Endothelial cell of umbilical vein (primary cell): ENCODE measurements at regions not wholly inside any gene's neighbourhood (a gene's known extent, or its start where the extent isn't known, plus 50 kb on each side); places are given as distances from the start of the nearest gene placed in this dataset.

Source experiments
- BruUV-seq: library from RNA; stranded (reverse); fragments of 400-500 nt; replicated peaks from 2 replicates; lab custom pipeline; 2021; lab: Mats Ljungman, UMichigan
- CTCF ChIA-PET: fragments of 300-600, 350-600 bp; sonication (Branson Sonifier 250); formaldehyde crosslinking; loops from one replicate; lab custom pipeline; 2021; ENCODE audit warnings: antibody characterized with exemption, inconsistent platforms; lab: Charles Lee
- POLR2A ChIA-PET: fragments of 300-600, 350-600 bp; sonication (Branson Sonifier 250); formaldehyde crosslinking; loops from one replicate; lab custom pipeline; 2021; ENCODE audit warnings: antibody characterized with exemption, inconsistent platforms; lab: Charles Lee
- DNase-seq: peaks from one replicate; pipeline ENCODE4 v3.0.0-alpha.2; 2011; ENCODE audit warnings: low read depth, low spot score
- FAIRE-seq: peaks from 2 replicates; lab custom pipeline; 2011; peaks lifted over from hg19 to GRCh38; lab: Jason Lieb, UNC
- H2AFZ ChIP-seq: 2 replicates; pipeline ENCODE4 v1.6.0; 2012; ENCODE audit warnings: low read depth, low read length, control low read depth, inconsistent platforms
- H3K27ac ChIP-seq: 2 replicates; pipeline ENCODE4 v1.5.1; 2011; ENCODE audit warnings: low read depth, mild to moderate bottlenecking, control low read depth, low read length, moderate library complexity; ENCODE audit not compliant: insufficient read depth
- H3K27me3 ChIP-seq, 2 experiments: 2 replicates each; pipeline versions ENCODE4 v1.6.0 to v1.6.1; 2011; ENCODE audit warnings: low read length in 2 of 2, mixed read lengths in 1 of 2; ENCODE audit not compliant: control insufficient read depth in 2 of 2, insufficient read depth in 2 of 2
- H3K36me3 ChIP-seq, 2 experiments: 2 replicates in 1 of 2; 3 replicates in 1 of 2; pipeline ENCODE4 v1.5.1; 2011; ENCODE audit warnings: low read length in 2 of 2, mild to moderate bottlenecking in 1 of 2, moderate library complexity in 1 of 2; ENCODE audit not compliant: control insufficient read depth in 2 of 2, insufficient read depth in 2 of 2; ENCODE audit errors: extremely low read depth in 1 of 2
- H3K4me1 ChIP-seq: 3 replicates; pipeline ENCODE4 v1.5.1; 2011; ENCODE audit warnings: mild to moderate bottlenecking, low read length; ENCODE audit not compliant: control insufficient read depth, insufficient read depth; ENCODE audit errors: extremely low read depth
- H3K4me2 ChIP-seq: 2 replicates; pipeline ENCODE4 v1.6.1; 2011; ENCODE audit warnings: low read length, control low read depth, mixed read lengths; ENCODE audit not compliant: insufficient read depth
- H3K4me3 ChIP-seq, 3 experiments: fragments of 200-600 bp in 1 of 3; sonication (generic), shearing (Covaris generic) in 1 of 3; replicated peaks in 1 of 3; 2 replicates each; pipeline ENCODE4 v1.5.1; 2011 to 2016; ENCODE audit warnings: control low read depth in 3 of 3, low read length in 3 of 3, mild to moderate bottlenecking in 2 of 3, inconsistent platforms in 1 of 3, low read depth in 1 of 3, moderate library complexity in 1 of 3; ENCODE audit not compliant: insufficient read depth in 1 of 3
- H3K79me2 ChIP-seq: 2 replicates; pipeline ENCODE4 v1.6.0; 2012; ENCODE audit warnings: low read length, inconsistent platforms; ENCODE audit not compliant: control insufficient read depth, insufficient read depth
- H3K9ac ChIP-seq: replicated peaks from 2 replicates; pipeline ENCODE3; 2011; ENCODE audit warnings: low read length, control low read depth; ENCODE audit not compliant: insufficient read depth; ENCODE audit errors: extremely low read depth
- H3K9me1 ChIP-seq: replicated peaks from 3 replicates; pipeline ENCODE4 v1.6.0; 2011; ENCODE audit warnings: mild to moderate bottlenecking, low read length; ENCODE audit not compliant: control insufficient read depth, insufficient read depth; ENCODE audit errors: extremely low read depth
- H3K9me3 ChIP-seq: replicated peaks from 2 replicates; pipeline ENCODE4 v1.5.1; 2012; ENCODE audit warnings: low read length, inconsistent platforms; ENCODE audit not compliant: control insufficient read depth, insufficient read depth
- H4K20me1 ChIP-seq: replicated peaks from 2 replicates; pipeline ENCODE3; 2011; ENCODE audit warnings: mild to moderate bottlenecking, low read length; ENCODE audit not compliant: control insufficient read depth, insufficient read depth; ENCODE audit errors: extremely low read depth
- GATA2 ChIP-seq: IDR thresholded peaks from 2 replicates; pipeline ENCODE4 v1.7.0; 2011; ENCODE audit warnings: low read depth, mild to moderate bottlenecking, moderate library complexity, mixed read lengths, low read length; ENCODE audit not compliant: insufficient read length, insufficient read depth
- JUN ChIP-seq: IDR thresholded peaks from 2 replicates; pipeline ENCODE4 v1.6.1; 2011; ENCODE audit warnings: borderline replicate concordance, low read depth; ENCODE audit not compliant: insufficient read length, insufficient read depth
- MYC ChIP-seq: IDR thresholded peaks from one replicate; pipeline ENCODE4 v1.6.1; 2011; ENCODE audit warnings: mild to moderate bottlenecking, low read depth, low read length
- POLR2A ChIP-seq: IDR thresholded peaks from 2 replicates; pipeline ENCODE4 v1.6.1; 2012; ENCODE audit warnings: low read depth, mild to moderate bottlenecking, control low read depth, low read length
- POLR2AphosphoS5 ChIP-seq: IDR thresholded peaks from 2 replicates; pipeline ENCODE4 v1.6.1; 2012; ENCODE audit warnings: low read depth, mild to moderate bottlenecking, control low read depth, low read length, moderate library complexity; ENCODE audit not compliant: insufficient read depth
- dilution Hi-C: fragments of 300-500 bp; cut with MboI; formaldehyde crosslinking; loops from one replicate; pipeline ENCODE4 v1.15.0; 2019; ENCODE audit warnings: low sequenced_read_pairs; ENCODE audit not compliant: extremely low pct_ligation_motif_present
- intact Hi-C: fragments of 100-400 bp; cut with micrococcal nuclease; formaldehyde crosslinking; loops from one replicate; pipeline ENCODE4 v1.10.0; 2022
- TF ChIP-seq, protein P1 (sequence below), 2 donors: IDR thresholded peaks; 1 replicate in 1 of 2; 2 replicates in 1 of 2; pipeline ENCODE4 v1.5.1; 2011; ENCODE audit warnings: low read length in 2 of 2, mild to moderate bottlenecking in 2 of 2, moderate library complexity in 2 of 2, control low read depth in 1 of 2, inconsistent platforms in 1 of 2, low read depth in 1 of 2; ENCODE audit not compliant: insufficient read depth in 1 of 2; ENCODE audit errors: extremely low read depth in 1 of 2
- TF ChIP-seq, protein P2 (sequence below): IDR thresholded peaks from 2 replicates; pipeline ENCODE4 v1.6.1; 2011; ENCODE audit not compliant: insufficient read depth, insufficient read length

DNA sequence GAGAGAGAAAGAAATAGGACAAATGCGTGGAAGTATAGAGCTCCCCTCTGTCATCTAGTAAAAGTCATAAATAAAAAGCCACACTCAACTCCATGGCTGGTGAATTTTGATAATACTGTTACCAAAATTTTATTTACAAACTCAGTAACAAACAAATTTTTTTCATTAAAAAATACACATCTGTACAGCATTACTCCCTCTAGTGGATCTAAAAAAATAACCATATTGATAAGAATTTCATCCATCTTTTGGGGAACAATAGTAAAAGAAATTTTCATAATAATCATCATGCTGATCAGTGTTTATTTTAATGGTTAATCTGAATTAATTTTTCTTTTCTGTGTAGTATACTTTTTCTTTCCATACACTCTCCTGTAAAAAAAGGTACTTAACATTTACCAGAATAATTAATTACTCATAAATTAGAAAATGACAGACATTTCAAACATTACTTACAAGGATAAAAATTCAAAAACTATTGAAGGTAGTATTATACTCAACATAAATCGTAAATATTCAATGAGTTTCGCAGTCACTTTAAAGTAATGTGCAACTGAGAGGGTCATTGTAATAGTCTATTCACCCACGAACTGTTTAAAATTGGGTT is 173.5 kb upstream of the LSM14A start:
- H3K4me2 ChIP-seq, result no peak overlapping the region
- DNase-seq (peak; percentile 21), FAIRE-seq (no peak)
- intact Hi-C loops (loop anchor here (1.0 to 10.0 kb wide), 4 partner anchors 97 to 564 kb away; no protein-coding TSS in a partner anchor), dilution Hi-C loops (no loop called here)
- H3K4me1 ChIP-seq, result no peaks in the 10 kb centered on the region
- H3K9me1 ChIP-seq, result no peaks in the 10 kb centered on the region
- no peaks in the 10 kb centered on the region for H3K79me2 ChIP-seq
- TF ChIP-seq, protein P1, sequence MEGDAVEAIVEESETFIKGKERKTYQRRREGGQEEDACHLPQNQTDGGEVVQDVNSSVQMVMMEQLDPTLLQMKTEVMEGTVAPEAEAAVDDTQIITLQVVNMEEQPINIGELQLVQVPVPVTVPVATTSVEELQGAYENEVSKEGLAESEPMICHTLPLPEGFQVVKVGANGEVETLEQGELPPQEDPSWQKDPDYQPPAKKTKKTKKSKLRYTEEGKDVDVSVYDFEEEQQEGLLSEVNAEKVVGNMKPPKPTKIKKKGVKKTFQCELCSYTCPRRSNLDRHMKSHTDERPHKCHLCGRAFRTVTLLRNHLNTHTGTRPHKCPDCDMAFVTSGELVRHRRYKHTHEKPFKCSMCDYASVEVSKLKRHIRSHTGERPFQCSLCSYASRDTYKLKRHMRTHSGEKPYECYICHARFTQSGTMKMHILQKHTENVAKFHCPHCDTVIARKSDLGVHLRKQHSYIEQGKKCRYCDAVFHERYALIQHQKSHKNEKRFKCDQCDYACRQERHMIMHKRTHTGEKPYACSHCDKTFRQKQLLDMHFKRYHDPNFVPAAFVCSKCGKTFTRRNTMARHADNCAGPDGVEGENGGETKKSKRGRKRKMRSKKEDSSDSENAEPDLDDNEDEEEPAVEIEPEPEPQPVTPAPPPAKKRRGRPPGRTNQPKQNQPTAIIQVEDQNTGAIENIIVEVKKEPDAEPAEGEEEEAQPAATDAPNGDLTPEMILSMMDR (IDR thresholded peaks at IDR 0.05; ENCODE audit: extremely low read depth in 1 of 2, insufficient read depth in 1 of 2, low read depth in 1 of 2, low read length in 2 of 2), result peak; percentile 11 to 17
- no peak for TF ChIP-seq JUN
- no TSS peak for BruUV-seq
- POLR2A ChIA-PET, result no interaction called here
- CTCF ChIA-PET, result interaction anchor here (0.8 to 4.5 kb wide), 30 partner anchors 8 to 764 kb away, joined by 3 to 219 read pairs (median 4); partner anchors contain the start of gene KCTD15
- no peak overlapping the region for H3K4me3 ChIP-seq
- no peaks in the 10 kb centered on the region for H3K36me3 ChIP-seq
- peaks cover 3 to 6% of the 10 kb centered on the region in 2 experiments for H3K27me3 ChIP-seq
- no peak overlapping the region for H3K27ac ChIP-seq
- H2AFZ ChIP-seq, result no peak overlapping the region
- no peaks in the 10 kb centered on the region for H3K9me3 ChIP-seq
- no peak overlapping the region for H3K9ac ChIP-seq
- H4K20me1 ChIP-seq, result no peaks in the 10 kb centered on the region

DNA sequence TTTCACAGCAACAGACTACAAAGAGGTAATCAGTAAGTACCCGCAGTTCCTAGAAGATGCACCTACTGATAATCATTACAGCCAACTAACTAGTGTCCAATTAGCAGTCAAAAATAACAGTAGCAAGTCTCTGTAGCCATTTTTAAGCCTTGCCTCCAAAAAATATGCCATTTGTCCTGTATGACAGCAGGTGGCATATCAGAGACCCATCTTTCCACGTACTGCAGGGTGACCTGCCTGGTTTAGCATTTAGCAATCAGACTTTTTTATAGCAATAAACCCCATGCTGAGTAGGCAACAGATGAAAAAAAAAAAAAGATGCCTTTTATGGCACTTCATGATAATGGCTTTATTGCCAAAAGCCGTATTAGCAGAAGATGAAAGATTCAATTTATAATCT is 155.3 kb upstream of the LSM14A start:
- Histone ChIP-seq H3K9ac (no peak overlapping the region), H2AFZ (no peak overlapping the region), H3K4me2 (no peak overlapping the region), H3K4me3 (no peak overlapping the region), H3K27me3 (peaks cover 0 to 1% of the 10 kb centered on the region in 2 experiments), H3K4me1 (no peaks in the 10 kb centered on the region), H3K79me2 (no peaks in the 10 kb centered on the region), H3K27ac (no peak overlapping the region), H3K36me3 (no peaks in the 10 kb centered on the region), H3K9me1 (no peaks in the 10 kb centered on the region), H4K20me1 (no peaks in the 10 kb centered on the region), H3K9me3 (no peaks in the 10 kb centered on the region)
- FAIRE-seq (no peak), DNase-seq (no peak)
- no TSS peak for BruUV-seq
- dilution Hi-C loops, result no loop called here
- intact Hi-C loops, result no loop called here
- ChIA-PET CTCF (no interaction called here), POLR2A (no interaction called here)
- TF ChIP-seq, protein P1 (IDR thresholded peaks at IDR 0.05; ENCODE audit: extremely low read depth in 1 of 2, insufficient read depth in 1 of 2, low read depth in 1 of 2, low read length in 2 of 2), result no peak
- TF ChIP-seq POLR2AphosphoS5 (no peak), POLR2A (no peak), GATA2 (no peak), MYC (no peak), JUN (no peak)
- TF ChIP-seq, protein P2, sequence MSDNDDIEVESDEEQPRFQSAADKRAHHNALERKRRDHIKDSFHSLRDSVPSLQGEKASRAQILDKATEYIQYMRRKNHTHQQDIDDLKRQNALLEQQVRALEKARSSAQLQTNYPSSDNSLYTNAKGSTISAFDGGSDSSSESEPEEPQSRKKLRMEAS, result no peak
